GM10266 (cell line): ENCODE measurements at regions not wholly inside any gene's neighbourhood (a gene's known extent, or its start where the extent isn't known, plus 50 kb on each side); places are given as distances from the start of the nearest gene placed in this dataset.

Source experiments
- DNase-seq: peaks from one replicate; pipeline ENCODE4 v3.0.0; 2012; ENCODE audit errors: extremely low spot score
- TF ChIP-seq, protein P1 (sequence below): IDR thresholded peaks from 2 replicates; pipeline ENCODE4 v1.5.1; 2012; ENCODE audit warnings: mild to moderate bottlenecking, low read depth; ENCODE audit not compliant: control insufficient read depth, insufficient read depth; ENCODE audit errors: missing control alignments

DNA sequence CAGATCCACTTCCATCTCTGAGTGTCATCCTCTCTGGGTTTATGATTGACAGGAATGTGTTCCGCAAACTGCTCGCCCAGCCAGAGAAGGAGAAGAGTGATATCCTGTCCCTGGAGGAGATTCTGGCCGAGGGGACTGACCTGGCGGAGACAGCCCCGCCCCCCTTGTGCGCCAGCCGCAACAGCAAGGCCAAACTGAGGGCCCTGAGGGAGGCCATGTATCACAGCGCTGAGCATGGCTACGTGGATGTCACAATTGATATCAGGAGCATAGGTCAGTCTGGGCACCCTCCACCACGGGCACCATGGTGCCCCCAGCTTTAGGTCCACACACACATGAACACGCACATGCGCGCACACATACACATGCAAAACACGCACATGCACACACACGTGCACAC is 67.5 kb upstream of the PWP1 start:
- TF ChIP-seq, protein P1, sequence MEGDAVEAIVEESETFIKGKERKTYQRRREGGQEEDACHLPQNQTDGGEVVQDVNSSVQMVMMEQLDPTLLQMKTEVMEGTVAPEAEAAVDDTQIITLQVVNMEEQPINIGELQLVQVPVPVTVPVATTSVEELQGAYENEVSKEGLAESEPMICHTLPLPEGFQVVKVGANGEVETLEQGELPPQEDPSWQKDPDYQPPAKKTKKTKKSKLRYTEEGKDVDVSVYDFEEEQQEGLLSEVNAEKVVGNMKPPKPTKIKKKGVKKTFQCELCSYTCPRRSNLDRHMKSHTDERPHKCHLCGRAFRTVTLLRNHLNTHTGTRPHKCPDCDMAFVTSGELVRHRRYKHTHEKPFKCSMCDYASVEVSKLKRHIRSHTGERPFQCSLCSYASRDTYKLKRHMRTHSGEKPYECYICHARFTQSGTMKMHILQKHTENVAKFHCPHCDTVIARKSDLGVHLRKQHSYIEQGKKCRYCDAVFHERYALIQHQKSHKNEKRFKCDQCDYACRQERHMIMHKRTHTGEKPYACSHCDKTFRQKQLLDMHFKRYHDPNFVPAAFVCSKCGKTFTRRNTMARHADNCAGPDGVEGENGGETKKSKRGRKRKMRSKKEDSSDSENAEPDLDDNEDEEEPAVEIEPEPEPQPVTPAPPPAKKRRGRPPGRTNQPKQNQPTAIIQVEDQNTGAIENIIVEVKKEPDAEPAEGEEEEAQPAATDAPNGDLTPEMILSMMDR: no peak
- no peak for DNase-seq

DNA sequence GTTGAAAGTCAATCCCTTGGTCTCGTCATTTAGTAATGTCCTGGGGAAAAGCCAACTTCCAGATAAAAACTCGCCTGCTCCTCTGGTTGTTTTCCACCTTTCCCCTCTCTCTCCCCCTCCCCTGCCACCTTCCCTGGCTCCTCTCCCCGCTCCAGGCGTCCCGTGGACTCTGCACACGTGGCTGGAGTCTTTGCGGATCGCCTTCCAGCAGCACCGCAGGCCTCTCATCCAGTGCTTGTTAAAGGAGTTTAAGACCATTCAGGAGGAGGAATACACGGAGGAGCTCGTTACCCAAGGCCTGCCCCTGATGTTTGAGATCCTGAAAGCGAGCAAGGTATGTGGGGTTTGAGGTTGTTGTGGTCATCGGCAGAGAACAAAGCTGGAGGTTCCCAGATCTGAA is 65.8 kb upstream of the PWP1 start:
- DNase-seq: no peak
- TF ChIP-seq, protein P1: no peak

DNA sequence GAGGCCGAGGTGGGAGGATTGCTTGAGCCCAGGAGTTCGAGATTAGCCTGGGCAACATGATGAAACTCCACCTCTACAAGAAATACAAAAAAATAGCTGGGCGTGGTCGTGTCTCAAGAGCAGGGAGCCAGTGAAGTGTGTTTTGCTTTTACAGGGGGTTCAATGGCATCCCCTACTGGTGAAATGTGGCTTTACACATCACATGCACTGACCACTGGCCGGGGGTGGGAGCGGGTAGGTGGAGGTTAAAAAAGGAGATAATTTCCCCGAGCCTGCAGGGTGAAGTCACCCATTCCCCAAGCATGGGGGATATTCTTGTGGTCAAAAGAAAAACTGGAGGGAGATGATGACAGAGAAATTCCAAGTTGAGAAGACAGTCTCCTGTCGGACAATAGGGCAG is 63.6 kb upstream of the PWP1 start:
- DNase-seq: peak; percentile 38
- TF ChIP-seq, protein P1: peak; percentile 45

DNA sequence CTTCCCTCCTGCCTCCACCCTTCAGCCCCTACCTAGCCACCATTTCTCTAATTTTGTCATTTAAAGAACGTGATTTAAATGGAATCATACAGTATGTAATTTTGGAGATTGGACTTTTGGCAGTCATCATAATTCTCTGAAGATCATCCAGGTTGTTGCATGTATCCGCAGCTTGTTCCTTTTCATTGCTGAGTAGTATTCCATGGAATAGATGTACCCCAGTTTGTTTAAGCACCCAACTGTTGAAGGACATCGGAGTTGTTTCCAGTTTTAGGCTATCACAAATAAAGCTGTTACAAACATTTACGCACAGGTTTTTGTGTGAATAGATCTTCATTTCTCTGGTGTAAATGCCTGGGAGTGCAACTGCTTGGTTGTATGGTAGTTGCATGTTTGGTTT is 61.1 kb upstream of the PWP1 start:
- TF ChIP-seq, protein P1: no peak
- DNase-seq: no peak

DNA sequence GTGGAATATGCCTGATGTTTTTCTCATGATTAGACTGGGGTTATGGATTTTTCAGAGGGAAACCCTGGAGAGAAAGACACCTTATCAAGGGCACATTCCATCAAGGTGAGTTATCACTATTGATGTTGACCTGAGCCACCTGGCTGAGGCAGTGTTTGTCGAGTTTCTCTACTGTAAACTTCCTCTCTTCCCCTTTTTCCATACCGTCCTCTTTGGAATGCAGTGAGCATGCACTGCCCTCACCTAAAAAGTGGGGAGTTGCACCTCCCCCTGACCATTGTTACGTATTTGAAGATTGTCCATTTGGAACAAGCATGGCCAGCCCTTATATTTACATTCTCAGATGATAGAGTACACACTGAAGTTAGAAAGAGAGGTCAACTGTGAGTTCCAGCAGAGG is 53.9 kb upstream of the PWP1 start:
- no peak for DNase-seq
- TF ChIP-seq, protein P1: no peak

DNA sequence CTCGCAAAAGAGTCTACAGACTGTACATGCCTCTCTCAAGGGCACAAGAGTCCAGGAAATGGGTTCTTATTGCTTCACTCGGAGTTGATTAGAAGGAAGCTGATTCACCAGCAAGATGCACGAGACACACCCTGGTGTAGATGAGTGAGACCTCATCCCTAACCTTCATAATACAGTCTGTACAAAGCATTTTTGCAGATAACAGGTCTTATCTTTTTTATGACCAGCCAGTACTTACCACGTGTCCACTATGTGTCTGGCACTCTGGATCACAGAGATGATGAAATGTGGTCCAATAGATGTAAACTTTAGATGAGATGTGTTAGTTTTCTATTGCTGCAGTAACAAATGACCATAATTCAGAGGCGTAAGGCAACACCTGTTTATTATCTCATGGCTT is 53.4 kb upstream of the PWP1 start:
- no peak for DNase-seq
- TF ChIP-seq, protein P1: no peak

DNA sequence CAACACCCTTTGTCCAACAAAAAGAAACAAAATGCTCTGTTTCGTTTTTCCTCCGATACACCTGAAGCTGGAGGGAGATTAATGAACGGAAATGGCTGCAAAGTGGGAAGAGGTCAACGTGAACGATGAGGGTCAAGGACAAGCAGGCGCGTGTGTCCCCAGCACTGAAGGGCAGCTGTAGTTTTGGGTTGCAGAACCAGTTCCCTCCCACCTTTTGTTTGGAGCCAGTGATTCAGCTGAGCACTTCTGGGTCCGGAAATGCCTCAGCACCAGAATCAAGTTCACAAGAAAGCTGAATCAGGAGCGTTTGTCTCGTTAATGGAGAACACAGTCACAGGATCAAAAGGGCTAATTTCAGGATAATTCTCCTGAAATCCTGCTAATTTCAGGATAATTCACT is 51.1 kb upstream of the PWP1 start:
- TF ChIP-seq, protein P1: no peak
- no peak for DNase-seq
